ENCODE measurements at regions not wholly inside any gene's neighbourhood (a gene's known extent, or its start where the extent isn't known, plus 50 kb on each side); places are given as distances from the start of the nearest gene placed in this dataset.

DNA sequence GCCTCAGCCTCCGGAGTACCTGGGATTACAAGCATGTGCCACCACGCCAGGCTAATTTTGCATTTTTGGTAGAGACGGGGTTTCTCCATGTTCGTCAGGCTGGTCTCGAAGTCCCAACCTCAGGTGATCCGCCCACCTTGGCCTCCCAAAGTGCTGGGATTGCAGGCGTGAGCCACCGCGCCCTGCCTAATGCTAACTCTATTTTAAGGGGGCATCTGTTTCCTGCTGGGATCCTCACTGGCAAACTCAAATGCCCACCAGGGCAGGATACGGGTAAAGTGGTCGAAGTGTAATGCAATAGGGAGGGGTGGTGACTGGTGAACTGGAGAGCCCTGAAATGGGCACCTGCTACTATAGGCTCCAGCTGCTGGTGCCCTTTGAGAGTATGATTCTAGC, 131.9 kb upstream of the ZNF217 start:
- TF ChIP-seq, protein P1, sequence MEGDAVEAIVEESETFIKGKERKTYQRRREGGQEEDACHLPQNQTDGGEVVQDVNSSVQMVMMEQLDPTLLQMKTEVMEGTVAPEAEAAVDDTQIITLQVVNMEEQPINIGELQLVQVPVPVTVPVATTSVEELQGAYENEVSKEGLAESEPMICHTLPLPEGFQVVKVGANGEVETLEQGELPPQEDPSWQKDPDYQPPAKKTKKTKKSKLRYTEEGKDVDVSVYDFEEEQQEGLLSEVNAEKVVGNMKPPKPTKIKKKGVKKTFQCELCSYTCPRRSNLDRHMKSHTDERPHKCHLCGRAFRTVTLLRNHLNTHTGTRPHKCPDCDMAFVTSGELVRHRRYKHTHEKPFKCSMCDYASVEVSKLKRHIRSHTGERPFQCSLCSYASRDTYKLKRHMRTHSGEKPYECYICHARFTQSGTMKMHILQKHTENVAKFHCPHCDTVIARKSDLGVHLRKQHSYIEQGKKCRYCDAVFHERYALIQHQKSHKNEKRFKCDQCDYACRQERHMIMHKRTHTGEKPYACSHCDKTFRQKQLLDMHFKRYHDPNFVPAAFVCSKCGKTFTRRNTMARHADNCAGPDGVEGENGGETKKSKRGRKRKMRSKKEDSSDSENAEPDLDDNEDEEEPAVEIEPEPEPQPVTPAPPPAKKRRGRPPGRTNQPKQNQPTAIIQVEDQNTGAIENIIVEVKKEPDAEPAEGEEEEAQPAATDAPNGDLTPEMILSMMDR (IDR thresholded peaks at IDR 0.05) = no peak
- no peak for TF ChIP-seq POLR2AphosphoS5 (IDR thresholded peaks at IDR 0.05)

Measured in breast epithelium (tissue), 3 donors.